Fibroblast of lung (primary cell): ENCODE measurements at regions not wholly inside any gene's neighbourhood (a gene's known extent, or its start where the extent isn't known, plus 50 kb on each side); places are given as distances from the start of the nearest gene placed in this dataset.

Experiments
- DNase-seq, 2 donors: peaks; one replicate each; pipeline versions ENCODE4 v3.0.0 to v3.0.0-alpha.2; 2010; ENCODE audit warnings: low read depth in 2 of 2
- H2AFZ ChIP-seq: 2 replicates; pipeline ENCODE4 v1.5.1; 2012; ENCODE audit warnings: low read length, control low read depth, inconsistent platforms
- H3K27ac ChIP-seq: 2 replicates; pipeline ENCODE4 v1.5.1; 2011; ENCODE audit warnings: low read length, control low read depth; ENCODE audit not compliant: insufficient read depth
- H3K27me3 ChIP-seq: 2 replicates; pipeline ENCODE4 v1.5.1; 2011; ENCODE audit warnings: mild to moderate bottlenecking, low read length; ENCODE audit not compliant: control insufficient read depth, insufficient read depth
- H3K36me3 ChIP-seq: 2 replicates; pipeline ENCODE4 v1.5.1; 2011; ENCODE audit warnings: low read length; ENCODE audit not compliant: control insufficient read depth, insufficient read depth
- H3K4me1 ChIP-seq: 2 replicates; pipeline ENCODE4 v1.5.1; 2011; ENCODE audit warnings: low read length; ENCODE audit not compliant: control insufficient read depth, insufficient read depth; ENCODE audit errors: extremely low read depth
- H3K4me2 ChIP-seq: 2 replicates; pipeline ENCODE4 v1.5.1; 2011; ENCODE audit warnings: low read length, control low read depth; ENCODE audit not compliant: insufficient read depth; ENCODE audit errors: extremely low read depth
- H3K4me3 ChIP-seq, 4 experiments: fragments of 200-600 bp in 1 of 4; sonication (generic) in 1 of 4; replicated peaks in 1 of 4; 2 replicates each; pipeline ENCODE4 v1.5.1; 2011 to 2016; ENCODE audit warnings: low read length in 4 of 4, low read depth in 3 of 4, mild to moderate bottlenecking in 3 of 4, control low read depth in 2 of 4, inconsistent platforms in 1 of 4, mixed read lengths in 1 of 4; ENCODE audit not compliant: insufficient read depth in 1 of 4; ENCODE audit errors: control extremely low read depth in 1 of 4
- H3K79me2 ChIP-seq: 2 replicates; pipeline ENCODE4 v1.5.1; 2012; ENCODE audit warnings: mild to moderate bottlenecking, low read length, inconsistent platforms; ENCODE audit not compliant: control insufficient read depth, insufficient read depth
- H3K9ac ChIP-seq: 2 replicates; pipeline ENCODE4 v1.5.1; 2011; ENCODE audit warnings: mild to moderate bottlenecking, low read length, control low read depth; ENCODE audit not compliant: insufficient read depth
- H3K9me3 ChIP-seq: 2 replicates; pipeline ENCODE4 v1.5.1; 2012; ENCODE audit warnings: low read depth, low read length; ENCODE audit not compliant: control insufficient read depth, insufficient read depth
- H4K20me1 ChIP-seq: 2 replicates; pipeline ENCODE4 v1.5.1; 2011; ENCODE audit warnings: low read length; ENCODE audit not compliant: control insufficient read depth, insufficient read depth; ENCODE audit errors: extremely low read depth
- EZH2 ChIP-seq: IDR thresholded peaks from 2 replicates; pipeline ENCODE4 v1.5.1; 2012; ENCODE audit warnings: low read length, control low read depth, mild to moderate bottlenecking; ENCODE audit errors: missing control alignments
- TF ChIP-seq, protein P1 (sequence below), 2 donors: IDR thresholded peaks in 1 of 2; conservative IDR thresholded peaks in 1 of 2; 1 replicate in 1 of 2; 2 replicates in 1 of 2; pipeline ENCODE4 v1.5.1; 2011 to 2012; ENCODE audit warnings: low read length in 2 of 2, control low read depth in 1 of 2, inconsistent platforms in 1 of 2, low read depth in 1 of 2, mild to moderate bottlenecking in 1 of 2

GRCh38 chr14:84891404-84891803, 638.5 kb upstream of the FLRT2 start:
- no peak for DNase-seq
- Histone ChIP-seq H3K9me3 (no peaks in the 10 kb centered on the region), H3K79me2 (no peaks in the 10 kb centered on the region), H3K27ac (no peak overlapping the region), H2AFZ (no peak overlapping the region), H3K4me2 (no peak overlapping the region), H3K4me1 (no peaks in the 10 kb centered on the region), H4K20me1 (no peaks in the 10 kb centered on the region), H3K9ac (no peak overlapping the region), H3K27me3 (no peaks in the 10 kb centered on the region), H3K4me3 (no peak overlapping the region), H3K36me3 (no peaks in the 10 kb centered on the region)
- TF ChIP-seq, protein P1, sequence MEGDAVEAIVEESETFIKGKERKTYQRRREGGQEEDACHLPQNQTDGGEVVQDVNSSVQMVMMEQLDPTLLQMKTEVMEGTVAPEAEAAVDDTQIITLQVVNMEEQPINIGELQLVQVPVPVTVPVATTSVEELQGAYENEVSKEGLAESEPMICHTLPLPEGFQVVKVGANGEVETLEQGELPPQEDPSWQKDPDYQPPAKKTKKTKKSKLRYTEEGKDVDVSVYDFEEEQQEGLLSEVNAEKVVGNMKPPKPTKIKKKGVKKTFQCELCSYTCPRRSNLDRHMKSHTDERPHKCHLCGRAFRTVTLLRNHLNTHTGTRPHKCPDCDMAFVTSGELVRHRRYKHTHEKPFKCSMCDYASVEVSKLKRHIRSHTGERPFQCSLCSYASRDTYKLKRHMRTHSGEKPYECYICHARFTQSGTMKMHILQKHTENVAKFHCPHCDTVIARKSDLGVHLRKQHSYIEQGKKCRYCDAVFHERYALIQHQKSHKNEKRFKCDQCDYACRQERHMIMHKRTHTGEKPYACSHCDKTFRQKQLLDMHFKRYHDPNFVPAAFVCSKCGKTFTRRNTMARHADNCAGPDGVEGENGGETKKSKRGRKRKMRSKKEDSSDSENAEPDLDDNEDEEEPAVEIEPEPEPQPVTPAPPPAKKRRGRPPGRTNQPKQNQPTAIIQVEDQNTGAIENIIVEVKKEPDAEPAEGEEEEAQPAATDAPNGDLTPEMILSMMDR (conservative IDR thresholded peaks at IDR 0.05 in 1 of 2, IDR thresholded peaks at IDR 0.05 in 1 of 2; ENCODE audit: low read depth in 1 of 2, low read length in 2 of 2): no peak
- no peak for TF ChIP-seq EZH2

DNA sequence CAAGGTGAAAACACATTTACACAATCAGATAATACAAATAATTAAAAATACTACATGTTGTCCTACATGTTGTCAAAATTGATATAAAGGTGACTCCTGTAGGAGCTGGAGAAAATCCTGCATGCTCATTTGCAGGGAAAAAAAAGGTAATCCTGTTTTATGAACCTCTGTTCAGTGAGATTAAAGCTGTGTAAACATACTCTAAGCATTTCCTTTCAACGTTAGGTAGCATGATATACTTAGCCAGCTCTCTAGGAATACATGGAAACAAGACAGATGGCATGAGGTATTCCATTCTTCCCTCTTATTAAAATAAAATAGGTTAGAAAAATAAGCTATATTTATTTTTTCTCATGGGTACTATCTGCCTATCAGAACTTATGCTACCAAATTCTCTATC, 635.7 kb upstream of the FLRT2 start:
- Histone ChIP-seq H3K4me2 (no peak overlapping the region), H3K79me2 (no peaks in the 10 kb centered on the region), H3K27ac (no peak overlapping the region), H3K36me3 (no peaks in the 10 kb centered on the region), H3K27me3 (no peaks in the 10 kb centered on the region), H4K20me1 (no peaks in the 10 kb centered on the region), H3K4me3 (no peak overlapping the region), H3K9ac (no peak overlapping the region), H3K9me3 (no peaks in the 10 kb centered on the region), H3K4me1 (no peaks in the 10 kb centered on the region), H2AFZ (no peak overlapping the region)
- TF ChIP-seq, protein P1 (conservative IDR thresholded peaks at IDR 0.05 in 1 of 2, IDR thresholded peaks at IDR 0.05 in 1 of 2; ENCODE audit: low read depth in 1 of 2, low read length in 2 of 2): no peak
- no peak for TF ChIP-seq EZH2
- DNase-seq: no peak

DNA sequence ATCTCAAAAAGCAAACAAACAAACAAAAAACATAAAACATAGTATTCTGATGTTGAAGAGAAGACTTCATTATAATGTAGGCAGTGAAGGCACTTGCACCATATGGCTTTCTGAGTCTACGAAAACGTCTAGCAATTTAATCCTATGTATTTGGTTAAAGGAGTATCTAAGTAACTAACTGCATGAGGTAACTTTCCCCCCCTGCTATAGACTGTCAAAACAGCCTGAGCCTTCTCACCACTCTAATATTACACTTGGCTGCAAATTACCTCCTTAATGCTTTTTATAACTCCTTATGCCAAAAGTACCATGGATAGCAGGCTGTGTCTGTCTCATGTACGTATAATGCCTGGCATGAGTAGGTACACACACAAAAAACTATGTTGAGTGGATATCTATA, 607.6 kb upstream of the FLRT2 start:
- no peaks in the 10 kb centered on the region for H3K36me3 ChIP-seq
- no peak overlapping the region for H3K9ac ChIP-seq
- H3K79me2 ChIP-seq: no peaks in the 10 kb centered on the region
- H3K27ac ChIP-seq: no peak overlapping the region
- TF ChIP-seq, protein P1 (conservative IDR thresholded peaks at IDR 0.05 in 1 of 2, IDR thresholded peaks at IDR 0.05 in 1 of 2; ENCODE audit: low read depth in 1 of 2, low read length in 2 of 2): no peak
- TF ChIP-seq EZH2: no peak
- DNase-seq: no peak
- no peaks in the 10 kb centered on the region for H3K27me3 ChIP-seq
- H2AFZ ChIP-seq: no peak overlapping the region
- no peaks in the 10 kb centered on the region for H3K4me1 ChIP-seq
- H3K4me3 ChIP-seq: no peak overlapping the region
- no peaks in the 10 kb centered on the region for H3K9me3 ChIP-seq
- H4K20me1 ChIP-seq: no peaks in the 10 kb centered on the region
- no peak overlapping the region for H3K4me2 ChIP-seq
